ENCODE measurements at regions not wholly inside any gene's neighbourhood (a gene's known extent, or its start where the extent isn't known, plus 50 kb on each side); places are given as distances from the start of the nearest gene placed in this dataset.
A peak's percentile ranks its signal among the peaks of the same experiment; 100 is the strongest.

GRCh38 chrX:124860736-124861135 is 458.9 kb upstream of the TEX13C start:
- no peak for DNase-seq

GRCh38 chrX:124862301-124862700 is 457.4 kb upstream of the TEX13C start:
- peak; percentile 49 for DNase-seq

GRCh38 chrX:124863303-124863702 is 456.4 kb upstream of the TEX13C start:
- no peak for DNase-seq

- no peak for DNase-seq
These were observed 432.1 kb upstream of the TEX13C start for GRCh38 chrX:124887572-124887971.

- peak; percentile 13 for DNase-seq
These were observed 423.7 kb upstream of the TEX13C start for GRCh38 chrX:124895947-124896346.

GRCh38 chrX:124902953-124903352 is 416.7 kb upstream of the TEX13C start:
- no peak for DNase-seq

GRCh38 chrX:124910611-124911010 is 409.1 kb upstream of the TEX13C start:
- DNase-seq, result no peak

GRCh38 chrX:124917011-124917410 is 402.7 kb upstream of the TEX13C start:
- no peak for DNase-seq

- no peak for DNase-seq
These were observed 394.0 kb upstream of the TEX13C start for GRCh38 chrX:124925681-124926080.

GRCh38 chrX:124931241-124931640 is 388.4 kb upstream of the TEX13C start:
- peak; percentile 73 for DNase-seq

GRCh38 chrX:124931958-124932357 is 387.7 kb upstream of the TEX13C start:
- no peak for DNase-seq

GRCh38 chrX:124938715-124939114 is 381.0 kb upstream of the TEX13C start:
- DNase-seq, result no peak

- no peak for DNase-seq
These were observed 379.1 kb upstream of the TEX13C start for GRCh38 chrX:124940531-124940930.

- DNase-seq, result no peak
These were observed 365.3 kb upstream of the TEX13C start for GRCh38 chrX:124954402-124954801.

GRCh38 chrX:124960454-124960853 is 359.2 kb upstream of the TEX13C start:
- DNase-seq, result no peak

GRCh38 chrX:124963717-124964116 is 356.0 kb upstream of the TEX13C start, which contains the start of gene TENM1:
Gene TENM1, minus strand, starts transcription at chrX:124963817.
- DNase-seq, result no peak

GRCh38 chrX:124975456-124975855 is 344.2 kb upstream of the TEX13C start:
- DNase-seq, result no peak

- no peak for DNase-seq
These were observed 338.3 kb upstream of the TEX13C start for GRCh38 chrX:124981420-124981819.

- no peak for DNase-seq
These were observed 335.4 kb upstream of the TEX13C start for GRCh38 chrX:124984140-124984813.

GRCh38 chrX:124986284-124986683 is 333.4 kb upstream of the TEX13C start:
- DNase-seq, result no peak

- no peak for DNase-seq
These were observed 325.9 kb upstream of the TEX13C start for GRCh38 chrX:124993735-124994134.

GRCh38 chrX:124994404-124994803 is 325.3 kb upstream of the TEX13C start:
- no peak for DNase-seq

- DNase-seq, result no peak
These were observed 315.8 kb upstream of the TEX13C start for GRCh38 chrX:125003746-125004446.

- no peak for DNase-seq
These were observed 314.9 kb upstream of the TEX13C start for GRCh38 chrX:125004799-125005198.

GRCh38 chrX:125005863-125006262 is 313.8 kb upstream of the TEX13C start:
- no peak for DNase-seq
